RWPE1 (cell line): ENCODE measurements at regions not wholly inside any gene's neighbourhood (a gene's known extent, or its start where the extent isn't known, plus 50 kb on each side); places are given as distances from the start of the nearest gene placed in this dataset.
"Not testable (repeated sequence)": the region's sequence is repeated elsewhere in the genome, so short reads cannot be mapped to it uniquely, and the experiment has no call there.

Experiments used
- CTCF ChIA-PET: fragments of 350-600 bp; sonication (Branson Sonifier 250); formaldehyde crosslinking; extraction: SDS; loops from one replicate; lab custom pipeline; 2021; lab: Yijun Ruan, JAX
- POLR2A ChIA-PET: fragments of 400-600 bp; formaldehyde crosslinking; extraction: SDS; loops from one replicate; lab custom pipeline; 2020; ENCODE audit warnings: antibody characterized with exemption; ENCODE audit not compliant: low non-redundant PET; lab: Yijun Ruan, JAX
- DNase-seq: peaks from one replicate; pipeline ENCODE4 v3.0.0; 2012; ENCODE audit warnings: low spot score
- H3K27ac ChIP-seq: fragments of 450-650 bp; 2 replicates; pipeline ENCODE4 v1.5.1; 2017

DNA sequence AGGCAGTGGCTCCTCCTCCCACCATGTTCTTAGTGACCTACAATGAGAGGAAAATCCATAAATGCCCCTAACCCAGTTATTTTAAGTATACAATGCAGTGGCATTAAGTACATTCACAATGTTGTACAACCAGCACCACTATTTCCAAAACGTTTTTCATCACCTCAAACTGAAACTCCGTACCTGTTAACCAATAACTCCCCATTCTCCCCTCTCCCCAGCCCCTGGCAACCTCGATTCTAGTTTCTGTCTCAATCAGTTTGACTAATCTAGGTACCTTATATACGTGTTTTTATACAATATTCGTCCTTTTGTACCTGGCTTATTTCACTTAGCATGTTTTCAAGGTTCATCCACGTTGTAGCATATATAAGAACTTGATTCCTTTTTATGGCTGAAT lies 198.8 kb downstream of the BCL2L11 start:
- H3K27ac ChIP-seq, DNase-seq, POLR2A ChIA-PET, CTCF ChIA-PET: not testable (repeated sequence)

DNA sequence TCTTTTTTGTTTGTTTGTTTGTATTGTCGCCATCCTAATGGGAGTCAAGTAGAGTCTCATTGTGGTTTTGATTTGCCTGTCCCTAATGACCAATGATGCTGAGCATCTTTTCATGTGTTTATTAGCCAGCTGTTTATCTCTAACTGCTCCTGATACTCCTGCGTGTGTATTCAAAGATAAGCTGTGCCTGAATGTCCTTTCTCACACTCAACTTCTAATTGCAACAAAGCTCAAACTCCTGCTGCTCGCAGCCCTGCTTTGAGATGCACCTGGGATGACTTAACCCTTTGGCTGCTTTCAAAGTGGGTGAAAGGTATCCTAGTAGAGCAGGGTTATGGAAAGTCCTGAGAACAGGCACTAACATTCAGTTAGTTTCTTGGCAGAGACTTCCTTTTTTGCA lies 199.6 kb downstream of the BCL2L11 start:
- POLR2A ChIA-PET, CTCF ChIA-PET, H3K27ac ChIP-seq, DNase-seq: not testable (repeated sequence)

DNA sequence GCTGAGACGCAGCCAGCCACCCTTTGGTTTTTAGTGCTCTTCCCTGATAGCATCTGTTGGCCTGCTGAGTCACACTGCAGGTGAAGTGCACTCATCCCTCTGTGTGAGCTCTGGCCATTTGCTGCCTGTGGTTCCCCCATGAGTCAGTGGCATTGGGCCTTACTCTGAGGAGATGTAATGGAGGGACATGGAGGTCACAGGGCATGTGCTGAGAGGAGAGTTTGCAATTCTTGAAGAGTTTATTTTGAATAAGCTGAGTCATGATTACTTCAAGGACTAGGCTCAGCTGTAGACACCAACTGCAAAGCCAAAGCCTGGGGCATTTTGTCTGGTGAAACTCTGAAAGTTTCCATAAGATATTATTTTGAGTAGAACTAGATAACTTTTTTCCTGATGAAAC lies 200.3 kb downstream of the BCL2L11 start:
- CTCF ChIA-PET, H3K27ac ChIP-seq, DNase-seq: not testable (repeated sequence)

DNA sequence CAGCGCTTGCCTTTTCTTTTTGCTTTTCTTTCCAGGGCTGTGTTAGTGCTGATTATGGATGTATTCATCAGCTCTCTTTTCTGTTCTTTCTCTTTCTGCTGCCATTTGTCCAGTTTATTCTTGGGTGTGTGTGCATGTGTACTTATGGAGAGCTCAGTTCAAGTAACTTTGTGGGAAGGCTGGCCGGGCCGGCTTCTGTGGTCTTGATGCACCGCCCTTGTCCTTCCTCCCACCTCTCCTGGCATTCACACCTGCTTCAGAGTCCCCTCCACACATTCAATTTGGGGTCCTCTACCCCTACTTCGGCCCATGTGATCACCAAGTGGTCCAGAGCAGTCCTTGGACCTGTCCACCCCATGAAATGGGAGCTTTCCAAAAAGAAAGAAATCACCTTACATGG lies 202.7 kb downstream of the BCL2L11 start:
- CTCF ChIA-PET, H3K27ac ChIP-seq, POLR2A ChIA-PET: not testable (repeated sequence)

More for the DNA sequence above, 200.3 kb downstream of the BCL2L11 start:
- POLR2A ChIA-PET, result not testable (repeated sequence)

DNA sequence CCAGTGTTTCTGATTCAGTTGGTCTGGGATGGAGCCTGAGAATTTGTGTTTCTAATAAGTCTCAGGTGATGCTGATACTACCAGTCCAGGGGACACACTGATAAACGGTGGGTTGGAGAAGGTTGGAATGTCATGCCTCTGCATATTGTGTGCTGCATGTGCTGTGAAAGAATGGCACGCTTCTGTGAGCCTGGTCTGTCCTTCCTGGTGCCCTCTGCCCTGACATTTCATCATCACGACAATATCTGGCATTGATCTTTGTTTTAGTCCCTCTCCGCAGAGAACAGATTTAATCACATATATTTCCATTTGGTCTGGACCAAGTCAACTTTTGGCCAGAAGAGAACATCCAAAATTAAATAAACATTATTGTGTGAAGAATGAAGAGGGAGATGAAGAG lies 207.0 kb downstream of the BCL2L11 start:
- H3K27ac ChIP-seq, POLR2A ChIA-PET, CTCF ChIA-PET, DNase-seq: not testable (repeated sequence)

More for the DNA sequence above, 202.7 kb downstream of the BCL2L11 start:
- DNase-seq, result not testable (repeated sequence)

DNA sequence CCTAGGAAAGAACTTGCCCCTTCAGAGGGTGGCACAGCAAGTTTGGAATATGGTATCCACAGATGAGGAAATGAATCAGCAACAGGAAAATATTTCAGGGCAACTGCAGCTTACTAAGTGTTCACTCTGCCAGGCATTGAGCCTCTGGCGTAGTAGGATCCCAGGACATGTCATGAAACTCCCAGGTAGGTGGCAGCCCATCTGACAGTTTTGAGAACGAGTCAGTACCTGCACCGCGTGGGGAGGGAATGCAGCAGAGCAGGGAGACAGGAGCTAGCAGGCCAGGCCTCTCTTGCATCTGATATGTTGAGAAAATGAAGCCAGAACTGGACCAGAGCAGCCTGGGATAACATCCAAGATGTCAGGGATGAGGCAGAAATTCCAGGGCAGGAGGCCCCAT lies 208.6 kb downstream of the BCL2L11 start:
- H3K27ac ChIP-seq, POLR2A ChIA-PET, DNase-seq, CTCF ChIA-PET: not testable (repeated sequence)

DNA sequence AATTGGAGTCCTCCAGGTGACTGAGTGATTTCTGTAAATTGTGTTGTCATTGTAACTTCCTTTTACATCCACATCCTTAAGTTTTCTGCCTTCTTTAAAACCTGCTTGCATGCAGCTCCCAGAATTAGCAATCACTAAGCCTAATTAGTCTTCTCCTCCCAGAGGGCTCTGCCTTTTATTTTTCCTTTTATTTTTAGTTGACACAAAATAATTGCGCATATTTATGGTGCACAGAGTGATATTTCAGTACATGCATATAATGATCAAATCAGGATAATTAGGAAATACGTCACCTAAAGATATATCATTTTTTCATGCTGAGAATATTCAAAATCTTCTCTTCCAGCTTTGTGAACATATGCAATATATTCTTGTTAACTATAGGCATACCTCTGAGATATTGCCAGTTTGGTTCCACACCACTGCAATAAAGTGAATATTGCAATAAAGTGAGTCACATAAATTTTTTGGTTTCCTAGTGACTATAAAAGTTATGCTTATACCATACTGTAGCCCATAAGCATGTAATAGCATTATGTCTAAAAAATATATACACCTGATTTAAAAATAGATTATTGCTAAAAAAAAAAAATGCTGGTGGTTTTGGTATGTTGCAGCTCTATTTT lies 210.5 kb downstream of the BCL2L11 start:
- POLR2A ChIA-PET, DNase-seq, H3K27ac ChIP-seq, CTCF ChIA-PET: not testable (repeated sequence)

DNA sequence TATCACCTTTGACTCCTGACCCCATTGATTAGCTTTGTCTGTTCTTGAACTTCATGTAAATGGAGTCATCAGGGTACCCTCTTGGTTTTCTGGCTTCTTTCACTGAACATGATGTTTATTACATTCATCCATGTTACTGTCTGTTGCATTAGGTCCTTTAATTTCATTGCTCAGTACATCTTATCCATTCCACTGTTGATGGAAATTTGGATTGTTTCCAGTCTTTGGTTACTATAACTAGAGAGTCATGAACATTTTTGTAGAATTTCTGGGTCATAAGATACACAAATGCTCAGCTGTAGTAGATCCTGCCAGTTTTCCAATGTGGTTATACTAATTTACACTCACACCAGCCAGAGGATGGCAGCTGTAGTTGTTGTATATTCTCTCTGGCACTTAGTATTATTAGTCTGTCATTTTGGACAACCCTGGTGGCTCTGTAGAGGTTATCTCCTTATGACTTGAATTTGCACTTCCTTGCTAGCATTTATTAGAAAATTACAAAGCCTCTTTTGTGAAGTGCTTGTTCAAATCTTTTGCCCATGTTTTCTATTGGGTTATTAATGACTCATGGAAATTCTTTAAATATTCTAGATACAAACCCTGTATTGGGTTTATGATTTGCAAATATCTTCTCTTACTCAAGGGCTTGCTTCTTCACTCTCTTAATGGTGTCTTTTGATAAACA lies 214.7 kb downstream of the BCL2L11 start:
- POLR2A ChIA-PET, result not testable (repeated sequence)

DNA sequence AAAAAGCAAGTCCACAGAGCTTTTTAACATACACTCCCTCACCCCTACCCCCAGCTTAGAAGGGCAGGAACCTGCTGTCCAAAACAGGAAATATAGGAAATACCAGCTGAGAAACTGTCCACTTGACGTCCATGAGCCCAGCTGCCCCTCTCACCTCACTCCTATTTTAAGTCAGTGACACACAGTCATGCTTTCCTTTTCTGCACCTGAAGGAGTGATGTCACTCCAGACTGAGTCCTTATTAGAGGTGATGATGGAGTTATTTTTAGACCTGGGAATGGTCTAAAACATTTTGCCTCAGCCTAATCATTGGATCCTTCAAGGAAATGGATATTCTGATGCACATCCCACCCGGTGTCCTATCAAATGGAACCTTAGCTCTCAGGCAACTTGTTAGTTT lies 217.8 kb downstream of the BCL2L11 start:
- CTCF ChIA-PET, POLR2A ChIA-PET, H3K27ac ChIP-seq, DNase-seq: not testable (repeated sequence)

More for the DNA sequence above, 214.7 kb downstream of the BCL2L11 start:
- H3K27ac ChIP-seq, DNase-seq, CTCF ChIA-PET: not testable (repeated sequence)

DNA sequence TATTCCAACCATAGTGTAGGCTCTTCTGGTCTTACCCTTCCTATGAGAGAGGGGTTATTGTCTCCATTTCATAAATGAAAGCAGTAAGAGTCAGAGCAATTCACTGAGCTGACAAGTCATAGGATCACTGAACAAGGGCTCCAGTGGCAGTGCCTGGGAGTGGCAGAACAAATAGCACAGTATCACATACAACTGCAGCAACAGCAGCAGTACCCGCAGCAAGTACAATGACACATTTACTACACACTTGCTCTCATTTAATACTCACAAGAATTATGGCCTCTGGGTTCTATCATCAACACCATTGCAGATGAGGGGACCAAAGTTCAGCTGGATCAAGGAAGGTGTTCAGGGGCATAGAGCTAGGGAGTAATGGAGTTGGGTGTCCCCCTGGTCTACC lies 218.8 kb downstream of the BCL2L11 start:
- DNase-seq, H3K27ac ChIP-seq, CTCF ChIA-PET, POLR2A ChIA-PET: not testable (repeated sequence)

DNA sequence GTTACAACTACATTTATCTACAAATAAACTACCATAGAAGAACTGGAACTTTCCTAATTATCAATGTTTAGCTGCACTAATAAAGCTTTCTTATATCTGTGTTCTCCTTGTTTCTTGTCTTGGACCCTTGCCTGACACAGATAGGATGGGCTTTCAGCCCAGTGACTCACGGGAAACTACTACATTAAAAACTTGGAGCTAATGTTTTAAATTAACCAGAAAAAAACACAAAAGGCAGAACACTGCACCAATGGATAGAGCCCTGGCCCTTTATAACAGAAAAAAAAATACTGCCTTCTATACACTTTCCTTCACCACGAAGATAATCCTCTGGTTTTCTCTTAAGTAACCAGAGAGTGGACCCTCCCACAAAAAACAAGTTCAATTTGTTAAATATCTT lies 223.9 kb downstream of the BCL2L11 start:
- POLR2A ChIA-PET, CTCF ChIA-PET, DNase-seq, H3K27ac ChIP-seq: not testable (repeated sequence)

DNA sequence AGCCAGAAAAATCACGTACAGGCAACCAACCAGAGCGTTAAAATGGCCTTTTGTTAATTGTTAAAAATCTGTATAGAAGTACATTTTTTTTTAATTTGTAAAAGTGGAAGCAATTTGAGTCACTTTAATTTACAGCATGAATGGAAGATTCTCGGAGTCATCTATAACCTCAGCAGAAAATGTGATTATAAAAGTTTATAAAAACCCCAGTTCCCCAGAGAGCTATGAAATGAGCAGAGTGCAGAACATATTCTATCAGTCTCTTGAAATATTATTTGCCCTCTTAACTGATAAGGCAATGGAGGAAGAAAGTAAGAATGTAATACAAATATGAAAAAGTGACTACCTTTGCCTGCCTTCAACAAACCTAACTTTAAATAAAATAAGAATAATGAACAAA lies 224.7 kb downstream of the BCL2L11 start:
- CTCF ChIA-PET, POLR2A ChIA-PET, DNase-seq, H3K27ac ChIP-seq: not testable (repeated sequence)

DNA sequence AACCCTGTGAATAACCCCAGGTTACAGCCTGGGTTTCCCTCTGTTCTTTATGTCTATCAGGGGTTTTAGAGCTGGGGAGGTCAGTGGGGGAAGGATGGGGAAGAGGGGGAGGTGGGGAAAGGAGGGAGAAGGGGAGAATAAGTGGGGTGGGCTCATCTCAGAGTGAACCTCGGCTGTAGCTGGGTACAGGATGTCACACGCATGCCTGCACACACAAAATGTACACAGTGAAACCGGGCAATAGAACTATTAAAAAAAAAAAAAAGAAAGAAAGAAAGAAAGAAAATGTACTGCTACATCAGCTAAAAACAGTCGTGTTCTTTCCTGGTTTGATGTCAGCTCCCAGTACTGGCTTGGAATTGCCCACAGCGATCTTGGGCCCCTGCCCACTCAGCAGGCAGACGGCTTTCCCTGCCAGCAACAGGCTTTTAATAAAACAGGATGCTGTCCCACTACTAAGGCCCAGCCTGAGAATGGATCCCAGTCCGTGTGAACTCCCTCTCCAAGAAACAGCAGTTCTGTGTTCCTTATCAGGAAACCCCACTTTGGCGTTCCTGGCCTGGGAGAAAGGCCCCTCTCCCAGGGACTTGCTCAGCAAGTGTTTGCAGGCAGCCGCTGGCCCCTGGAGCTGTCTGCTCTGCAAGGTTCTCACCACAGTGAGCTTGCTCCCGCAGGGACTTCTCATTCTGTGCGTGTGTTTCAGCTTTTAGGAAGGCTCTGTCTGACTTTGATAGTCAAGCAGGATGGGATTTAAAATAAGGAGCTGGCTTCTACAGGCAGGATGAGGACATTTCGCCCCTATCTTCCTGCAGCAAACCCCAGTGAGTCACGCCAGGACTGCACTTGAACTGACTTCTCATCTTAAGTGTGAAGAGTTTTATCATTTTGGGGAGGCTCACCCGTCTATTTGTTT lies 225.6 kb downstream of the BCL2L11 start:
- H3K27ac ChIP-seq, CTCF ChIA-PET, POLR2A ChIA-PET, DNase-seq: not testable (repeated sequence)

DNA sequence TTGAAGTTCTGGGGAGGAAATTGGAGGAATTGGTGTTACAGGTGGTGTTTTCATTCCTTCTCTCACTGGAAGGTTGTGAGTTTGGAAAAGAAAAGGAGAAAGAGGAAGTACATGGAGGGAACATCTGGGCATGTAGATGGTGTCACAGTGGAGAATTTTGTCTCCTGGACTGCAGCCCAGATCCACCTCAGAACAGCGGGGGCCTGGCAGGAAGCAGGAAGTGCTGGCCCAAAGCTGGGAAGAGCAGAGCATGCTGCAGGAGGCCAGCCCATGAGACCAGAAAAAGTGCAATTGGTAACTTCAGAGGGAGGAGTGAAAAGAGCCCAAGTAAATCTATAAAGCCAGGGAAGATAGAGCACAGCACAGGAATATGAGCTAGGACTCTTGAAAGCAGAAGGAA lies 227.0 kb downstream of the BCL2L11 start:
- CTCF ChIA-PET, H3K27ac ChIP-seq, POLR2A ChIA-PET, DNase-seq: not testable (repeated sequence)

DNA sequence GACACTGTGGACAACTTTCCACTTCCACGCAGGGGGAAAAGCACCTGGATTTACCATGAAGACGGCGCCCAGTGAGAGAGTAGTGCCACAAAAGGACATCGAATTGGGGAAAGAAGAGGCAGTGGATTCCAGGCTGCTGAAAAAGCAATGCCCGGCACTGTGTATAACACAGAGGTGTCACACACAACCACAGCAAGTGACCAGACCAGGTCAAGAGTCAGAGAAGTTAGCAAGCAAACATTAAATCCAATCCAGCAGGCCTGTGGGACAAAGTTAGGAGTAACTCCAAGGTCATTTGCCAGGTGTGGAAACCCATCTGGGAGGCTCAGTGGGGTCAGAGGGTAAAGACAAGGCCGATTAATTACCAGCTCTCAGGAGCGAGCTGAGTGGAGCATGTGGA lies 227.6 kb downstream of the BCL2L11 start:
- DNase-seq, POLR2A ChIA-PET, H3K27ac ChIP-seq, CTCF ChIA-PET: not testable (repeated sequence)

DNA sequence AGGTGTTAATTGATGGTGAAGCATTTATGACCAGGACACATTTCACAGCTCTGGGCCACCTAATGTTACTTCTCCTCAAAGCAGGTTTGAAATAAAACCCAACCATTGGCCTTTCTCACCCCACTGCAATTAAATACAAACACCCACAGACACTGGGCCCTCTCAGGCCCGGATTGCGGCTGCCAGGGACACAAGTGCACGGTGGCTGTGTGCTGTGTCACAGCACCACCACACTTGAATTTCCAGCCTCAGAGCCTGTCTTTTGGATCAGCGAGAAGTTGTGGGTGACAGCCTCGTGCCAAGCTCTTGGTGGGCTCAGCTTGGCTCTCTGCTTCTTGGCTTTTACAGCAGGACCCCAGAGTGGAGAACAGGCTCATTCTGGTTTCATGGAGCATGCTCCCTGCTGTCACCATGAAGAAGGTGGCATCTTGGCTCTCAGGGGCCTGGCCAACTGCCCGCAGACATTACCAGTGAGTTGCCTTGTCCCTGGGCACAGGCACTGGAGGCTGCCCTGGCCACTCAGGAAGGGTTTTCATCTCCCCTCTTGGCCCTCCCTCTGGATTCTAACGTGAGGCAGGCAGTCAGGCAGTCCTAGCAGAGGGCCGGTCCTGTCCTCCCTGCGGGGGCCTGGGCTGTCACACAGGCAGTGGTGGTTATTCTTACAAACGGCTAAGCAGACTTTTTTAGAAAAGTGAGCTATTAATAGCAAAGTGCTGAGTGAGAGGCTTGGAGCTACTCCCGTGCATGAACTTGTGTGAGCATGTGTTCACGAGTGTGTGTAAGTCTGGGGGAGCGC lies 234.5 kb downstream of the BCL2L11 start:
- CTCF ChIA-PET, DNase-seq, POLR2A ChIA-PET: not testable (repeated sequence)
- peak overlapping the region; percentile 52 for H3K27ac ChIP-seq
